ENCODE measurements at regions not wholly inside any gene's neighbourhood (a gene's known extent, or its start where the extent isn't known, plus 50 kb on each side); places are given as distances from the start of the nearest gene placed in this dataset.

- H3K9ac ChIP-seq (ENCODE audit: insufficient read depth in 1 of 2, low read depth in 2 of 2, low read length in 2 of 2), result peak overlapping the region; percentile 15 to 45; a peak in 3 of 4 replicates
- H2AFZ ChIP-seq (ENCODE audit: low read depth, low read length), result peak overlapping the region; percentile 76
- H3K79me2 ChIP-seq (ENCODE audit: control insufficient read depth, insufficient read depth, low read length), result no peaks in the 10 kb centered on the region
- ChIA-PET POLR2A (interaction anchor here (0.5 to 2.4 kb wide), 6 partner anchors 14 to 242 kb away, joined by 3 to 7 read pairs (median 4); no protein-coding TSS in a partner anchor), CTCF (ENCODE audit: low intra/inter-chr PET ratio) (no interaction called here)
- DNase-seq (ENCODE audit: extremely low read depth in 1 of 4, low spot score in 3 of 4) (peak in 2 of 4 experiments; percentile 40 to 64), FAIRE-seq (no peak), ATAC-seq (peak; percentile 51)
- peaks cover 2% of the 10 kb centered on the region for H3K9me1 ChIP-seq (ENCODE audit: control insufficient read depth, insufficient read depth, low read length)
- in situ Hi-C loops (cut with MboI) (no loop called here), intact Hi-C loops (cut with micrococcal nuclease) (loop anchor here (1.0 to 5.0 kb wide), 2 partner anchors 36 to 56 kb away; no protein-coding TSS in a partner anchor)
- H3K4me3 ChIP-seq, result no peak overlapping the region
- no peaks in the 10 kb centered on the region for H3K9me3 ChIP-seq (replicated peaks; ENCODE audit: control insufficient read depth, insufficient read depth, low read depth, low read length)
- H3K4me1 ChIP-seq (replicated peaks in 1 of 2; ENCODE audit: control insufficient read depth in 2 of 2, insufficient read depth in 2 of 2, low read length in 2 of 2), result peaks cover 43 to 46% of the 10 kb centered on the region in 2 experiments
- no peaks in the 10 kb centered on the region for H3K27me3 ChIP-seq (ENCODE audit: control insufficient read depth in 2 of 2, insufficient read depth in 2 of 2, low read length in 2 of 2)
- no peaks in the 10 kb centered on the region for H4K20me1 ChIP-seq (replicated peaks; ENCODE audit: control insufficient read depth, insufficient read depth, low read length)
- H3K4me2 ChIP-seq (ENCODE audit: insufficient read depth, low read length), result no peak overlapping the region
- BruUV-seq (replicated peaks), result no TSS peak
- WGBS (ENCODE audit: insufficient coverage, low coverage, missing lambda C conversion rate), result 32% methylated on average over 10 of the region's 10 CpGs
- peak overlapping the region; percentile 67 for H3K27ac ChIP-seq (ENCODE audit: extremely low read depth, low read depth, low read length)
- H3K36me3 ChIP-seq (ENCODE audit: control insufficient read depth, insufficient read depth, low read length), result no peaks in the 10 kb centered on the region
- TF ChIP-seq ZNF407 (IDR thresholded peaks at IDR 0.05; ENCODE audit: low read depth), result no peak
- peak; percentile 68 for TF ChIP-seq VEZF1 (CRISPR knock-in tag; IDR thresholded peaks at IDR 0.05)
- no peak for TF ChIP-seq IRF1 (CRISPR knock-in tag; IDR thresholded peaks at IDR 0.05; ENCODE audit: borderline replicate concordance)
- TF ChIP-seq BRD9 (IDR thresholded peaks at IDR 0.05; ENCODE audit: low read depth, partially characterized antibody), result peak; percentile 74
- TF ChIP-seq TOE1 (IDR thresholded peaks at IDR 0.05; ENCODE audit: borderline replicate concordance), result peak; percentile 92
- TF ChIP-seq TOE1 (CRISPR knock-in tag; IDR thresholded peaks at IDR 0.05; ENCODE audit: borderline replicate concordance, low read depth), result no peak
- peak; percentile 55 for TF ChIP-seq PHF20 (IDR thresholded peaks at IDR 0.05; ENCODE audit: partially characterized antibody)
- TF ChIP-seq SMAD4 (CRISPR knock-in tag; conservative IDR thresholded peaks at IDR 0.05), result peak; percentile 46; the same call in 1 of the 2 replicates
- no peak for TF ChIP-seq MECOM (CRISPR knock-in tag; IDR thresholded peaks at IDR 0.05)
- TF ChIP-seq NFYB (IDR thresholded peaks at IDR 0.05; ENCODE audit: extremely low read depth, insufficient read length), result no peak
- no peak for TF ChIP-seq KDM2B (CRISPR knock-in tag; IDR thresholded peaks at IDR 0.05)
Measured at GRCh38 chr1:54463259-54464030, 57.3 kb upstream of the SSBP3 start.

Data from K562 (cell line).